ENCODE measurements at regions not wholly inside any gene's neighbourhood (a gene's known extent, or its start where the extent isn't known, plus 50 kb on each side); places are given as distances from the start of the nearest gene placed in this dataset.
"Not testable (repeated sequence)": the region's sequence is repeated elsewhere in the genome, so short reads cannot be mapped to it uniquely, and the experiment has no call there.

GRCh38 chr14:38547961-38548490 lies 292.1 kb upstream of the CLEC14A start:
- no peak overlapping the region for H3K4me3 Mint-ChIP-seq (ENCODE audit: unreplicated experiment)
- no peak overlapping the region for H3K9ac ChIP-seq (ENCODE audit: low read length)
- no peak overlapping the region for H3K4me2 ChIP-seq (ENCODE audit: low read length)
- H3K9me3 Mint-ChIP-seq (ENCODE audit: unreplicated experiment), result peaks cover 2% of the 10 kb centered on the region
- no peaks in the 10 kb centered on the region for H4K20me1 ChIP-seq (ENCODE audit: insufficient read depth, low read length)
- no peak overlapping the region for H2AFZ ChIP-seq (ENCODE audit: low read depth, low read length)
- H3K27me3 ChIP-seq (ENCODE audit: insufficient read depth, low read length), result no peaks in the 10 kb centered on the region
- DNase-seq (ENCODE audit: low read depth) (peak; percentile 18), FAIRE-seq (peak; percentile 77)
- H3K27ac ChIP-seq (ENCODE audit: low read depth, low read length), result no peak overlapping the region
- H3K27ac Mint-ChIP-seq (ENCODE audit: unreplicated experiment), result no peak overlapping the region
- no peak overlapping the region for H3K4me3 ChIP-seq (ENCODE audit: insufficient read depth, low read depth, low read length)
- peaks cover 12% of the 10 kb centered on the region for H3K4me1 Mint-ChIP-seq (ENCODE audit: low read depth, unreplicated experiment)
- H3K36me3 ChIP-seq (ENCODE audit: insufficient read depth, low read length), result no peaks in the 10 kb centered on the region
- H3K36me3 Mint-ChIP-seq (ENCODE audit: low read depth, unreplicated experiment), result no peaks in the 10 kb centered on the region
- H3K4me1 ChIP-seq (ENCODE audit: insufficient read depth, low read length), result no peaks in the 10 kb centered on the region
- H3K79me2 ChIP-seq (ENCODE audit: insufficient read depth, low read length), result no peaks in the 10 kb centered on the region
- TF ChIP-seq CTCF (IDR thresholded peaks at IDR 0.05; ENCODE audit: insufficient read depth, low read depth, low read length), result no peak
- TF ChIP-seq EZH2 (IDR thresholded peaks at IDR 0.05; ENCODE audit: insufficient read depth, low read length), result no peak
- H3K9me3 ChIP-seq (ENCODE audit: insufficient read depth, low read depth, low read length), result no peaks in the 10 kb centered on the region
- H3K27me3 Mint-ChIP-seq (ENCODE audit: low read depth, unreplicated experiment), result no peaks in the 10 kb centered on the region

GRCh38 chr14:38546932-38547551 lies 291.1 kb upstream of the CLEC14A start:
- Mint-ChIP-seq H3K9me3 (ENCODE audit: unreplicated experiment) (peaks cover 2% of the 10 kb centered on the region), H3K27ac (ENCODE audit: unreplicated experiment) (no peak overlapping the region), H3K36me3 (ENCODE audit: low read depth, unreplicated experiment) (no peaks in the 10 kb centered on the region), H3K4me3 (ENCODE audit: unreplicated experiment) (no peak overlapping the region), H3K4me1 (ENCODE audit: low read depth, unreplicated experiment) (peaks cover 12% of the 10 kb centered on the region), H3K27me3 (ENCODE audit: low read depth, unreplicated experiment) (no peaks in the 10 kb centered on the region)
- FAIRE-seq (no peak), DNase-seq (ENCODE audit: low read depth) (no peak)
- Histone ChIP-seq H3K27me3 (ENCODE audit: insufficient read depth, low read length) (no peaks in the 10 kb centered on the region), H4K20me1 (ENCODE audit: insufficient read depth, low read length) (no peaks in the 10 kb centered on the region), H3K79me2 (ENCODE audit: insufficient read depth, low read length) (no peaks in the 10 kb centered on the region), H3K4me1 (ENCODE audit: insufficient read depth, low read length) (no peaks in the 10 kb centered on the region), H3K9ac (ENCODE audit: low read length) (no peak overlapping the region), H3K36me3 (ENCODE audit: insufficient read depth, low read length) (no peaks in the 10 kb centered on the region), H2AFZ (ENCODE audit: low read depth, low read length) (no peak overlapping the region), H3K4me2 (ENCODE audit: low read length) (no peak overlapping the region), H3K27ac (ENCODE audit: low read depth, low read length) (no peak overlapping the region), H3K4me3 (ENCODE audit: insufficient read depth, low read depth, low read length) (no peak overlapping the region), H3K9me3 (ENCODE audit: insufficient read depth, low read depth, low read length) (no peaks in the 10 kb centered on the region)
- TF ChIP-seq EZH2 (IDR thresholded peaks at IDR 0.05; ENCODE audit: insufficient read depth, low read length) (no peak), CTCF (IDR thresholded peaks at IDR 0.05; ENCODE audit: insufficient read depth, low read depth, low read length) (no peak)

- no peak overlapping the region for H2AFZ ChIP-seq (ENCODE audit: low read depth, low read length)
- no peak overlapping the region for H3K4me3 ChIP-seq (ENCODE audit: insufficient read depth, low read depth, low read length)
- peaks cover 2% of the 10 kb centered on the region for H3K9me3 Mint-ChIP-seq (ENCODE audit: unreplicated experiment)
- no peaks in the 10 kb centered on the region for H3K27me3 Mint-ChIP-seq (ENCODE audit: low read depth, unreplicated experiment)
- no peak overlapping the region for H3K27ac Mint-ChIP-seq (ENCODE audit: unreplicated experiment)
- no peaks in the 10 kb centered on the region for H3K36me3 Mint-ChIP-seq (ENCODE audit: low read depth, unreplicated experiment)
- no peaks in the 10 kb centered on the region for H3K79me2 ChIP-seq (ENCODE audit: insufficient read depth, low read length)
- no peak for TF ChIP-seq EZH2 (IDR thresholded peaks at IDR 0.05; ENCODE audit: insufficient read depth, low read length)
- TF ChIP-seq CTCF (IDR thresholded peaks at IDR 0.05; ENCODE audit: insufficient read depth, low read depth, low read length), result no peak
- H3K9ac ChIP-seq (ENCODE audit: low read length), result no peak overlapping the region
- no peaks in the 10 kb centered on the region for H4K20me1 ChIP-seq (ENCODE audit: insufficient read depth, low read length)
- H3K4me2 ChIP-seq (ENCODE audit: low read length), result no peak overlapping the region
- DNase-seq (ENCODE audit: low read depth) (no peak), FAIRE-seq (no peak)
- H3K27me3 ChIP-seq (ENCODE audit: insufficient read depth, low read length), result no peaks in the 10 kb centered on the region
- no peaks in the 10 kb centered on the region for H3K9me3 ChIP-seq (ENCODE audit: insufficient read depth, low read depth, low read length)
- H3K4me1 ChIP-seq (ENCODE audit: insufficient read depth, low read length), result no peaks in the 10 kb centered on the region
- H3K36me3 ChIP-seq (ENCODE audit: insufficient read depth, low read length), result no peaks in the 10 kb centered on the region
- no peak overlapping the region for H3K4me3 Mint-ChIP-seq (ENCODE audit: unreplicated experiment)
- no peak overlapping the region for H3K27ac ChIP-seq (ENCODE audit: low read depth, low read length)
- H3K4me1 Mint-ChIP-seq (ENCODE audit: low read depth, unreplicated experiment), result peaks cover 12% of the 10 kb centered on the region
Observed at GRCh38 chr14:38544776-38545175, 288.9 kb upstream of the CLEC14A start.

GRCh38 chr14:38543851-38544250 lies 288.0 kb upstream of the CLEC14A start:
- not testable (repeated sequence) for DNase-seq (ENCODE audit: low read depth); FAIRE-seq; H3K79me2 ChIP-seq (ENCODE audit: insufficient read depth, low read length); H3K4me3 Mint-ChIP-seq (ENCODE audit: unreplicated experiment); H3K36me3 ChIP-seq (ENCODE audit: insufficient read depth, low read length); H3K4me1 ChIP-seq (ENCODE audit: insufficient read depth, low read length); H3K4me2 ChIP-seq (ENCODE audit: low read length); H3K4me3 ChIP-seq (ENCODE audit: insufficient read depth, low read depth, low read length); H3K9me3 ChIP-seq (ENCODE audit: insufficient read depth, low read depth, low read length); H4K20me1 ChIP-seq (ENCODE audit: insufficient read depth, low read length); H3K27ac ChIP-seq (ENCODE audit: low read depth, low read length); H3K36me3 Mint-ChIP-seq (ENCODE audit: low read depth, unreplicated experiment); H3K27me3 Mint-ChIP-seq (ENCODE audit: low read depth, unreplicated experiment); H3K27ac Mint-ChIP-seq (ENCODE audit: unreplicated experiment); H3K9ac ChIP-seq (ENCODE audit: low read length); H2AFZ ChIP-seq (ENCODE audit: low read depth, low read length); H3K9me3 Mint-ChIP-seq (ENCODE audit: unreplicated experiment); H3K27me3 ChIP-seq (ENCODE audit: insufficient read depth, low read length)
- H3K4me1 Mint-ChIP-seq (ENCODE audit: low read depth, unreplicated experiment), result peaks cover 12% of the 10 kb centered on the region
